ENCODE measurements at regions not wholly inside any gene's neighbourhood (a gene's known extent, or its start where the extent isn't known, plus 50 kb on each side); places are given as distances from the start of the nearest gene placed in this dataset.
A peak's percentile ranks its signal among the peaks of the same experiment; 100 is the strongest.

DNA sequence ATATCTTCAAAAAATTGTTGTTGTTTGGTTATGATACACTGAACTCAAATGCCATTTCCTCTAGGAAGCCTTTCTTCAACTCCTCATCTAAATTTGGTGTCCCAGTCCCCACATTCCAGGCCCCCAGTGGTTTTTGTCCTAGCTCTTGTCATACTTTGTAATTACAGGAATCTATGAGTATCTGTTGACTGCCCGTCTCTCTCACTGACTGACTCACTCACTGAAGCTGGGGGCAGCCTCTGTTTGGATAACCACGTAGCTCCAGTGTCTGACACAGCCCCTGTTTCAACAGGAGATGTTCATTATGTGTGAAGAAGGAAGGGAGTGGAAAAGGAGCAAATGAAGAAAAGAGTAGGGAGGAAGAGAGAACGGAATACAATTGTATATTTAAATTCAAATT lies 284.1 kb upstream of the TENM3 start:
- Histone ChIP-seq H2BK5ac (ENCODE audit: low read depth, low read length, poor library complexity) (no peak overlapping the region), H3K23ac (ENCODE audit: low read length) (no peak overlapping the region), H3K79me1 (ENCODE audit: low read length) (no peaks in the 10 kb centered on the region), H3K36me3 (ENCODE audit: control insufficient read depth in 1 of 2, insufficient read depth in 2 of 2, low read length in 2 of 2) (no peaks in the 10 kb centered on the region), H3K9me3 (ENCODE audit: insufficient read depth, low read depth, low read length) (no peaks in the 10 kb centered on the region), H3K9ac (ENCODE audit: low read length) (no peak overlapping the region), H3K27ac (ENCODE audit: low read depth, low read length) (no peak overlapping the region), H3K4ac (ENCODE audit: low read depth, low read length) (no peak overlapping the region), H2AFZ (ENCODE audit: insufficient read depth, low read length, poor library complexity) (no peak overlapping the region), H2BK12ac (ENCODE audit: low read length) (no peak overlapping the region), H3K4me2 (ENCODE audit: low read length) (no peak overlapping the region), H3K18ac (ENCODE audit: low read length) (no peak overlapping the region), H3K27me3 (ENCODE audit: insufficient read depth, low read length) (no peaks in the 10 kb centered on the region), H4K91ac (ENCODE audit: low read depth, low read length) (no peak overlapping the region), H2AK5ac (ENCODE audit: low read length) (no peak overlapping the region), H4K12ac (ENCODE audit: low read depth, low read length) (no peak overlapping the region), H3K4me1 (ENCODE audit: control insufficient read depth in 1 of 2, insufficient read depth in 2 of 2, low read length in 2 of 2) (no peaks in the 10 kb centered on the region), H4K8ac (ENCODE audit: low read depth, low read length) (no peak overlapping the region), H3K79me2 (ENCODE audit: control insufficient read depth, insufficient read depth, low read length, poor library complexity) (no peaks in the 10 kb centered on the region), H3K14ac (ENCODE audit: low read length) (no peak overlapping the region), H2BK120ac (ENCODE audit: insufficient read depth, low read length, poor library complexity) (no peak overlapping the region), H3K4me3 (ENCODE audit: low read depth, low read length) (no peak overlapping the region)
- peak; percentile 16 to 40 for DNase-seq
- no CpG with 5 or more reads among the region's 3 CpGs for WGBS (ENCODE audit: extremely low coverage, insufficient coverage, insufficient read length)

DNA sequence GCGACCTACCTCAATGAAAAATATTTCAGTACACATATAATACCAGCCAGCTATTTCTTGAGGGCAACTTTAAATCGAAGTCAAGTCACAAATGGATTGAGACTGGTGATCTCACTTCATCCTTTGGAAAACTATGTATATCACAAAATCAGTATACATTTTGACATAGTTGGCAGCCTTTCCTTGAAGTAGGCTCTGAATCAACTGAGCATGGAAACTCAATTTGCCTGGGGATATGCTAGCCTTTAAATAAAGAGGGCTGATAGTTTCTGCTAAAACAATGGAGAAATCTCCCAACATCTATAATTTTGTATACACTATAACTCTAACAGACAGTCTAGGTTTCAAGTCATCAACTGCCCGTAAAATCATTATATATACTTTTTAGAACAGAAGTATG lies 282.8 kb upstream of the TENM3 start:
- no peaks in the 10 kb centered on the region for H3K79me1 ChIP-seq (ENCODE audit: low read length)
- no peak overlapping the region for H3K4me2 ChIP-seq (ENCODE audit: low read length)
- H2BK120ac ChIP-seq (ENCODE audit: insufficient read depth, low read length, poor library complexity), result no peak overlapping the region
- no peak overlapping the region for H2BK5ac ChIP-seq (ENCODE audit: low read depth, low read length, poor library complexity)
- H2AK5ac ChIP-seq (ENCODE audit: low read length), result no peak overlapping the region
- no peak overlapping the region for H2BK12ac ChIP-seq (ENCODE audit: low read length)
- no CpG with 5 or more reads among the region's 3 CpGs for WGBS (ENCODE audit: extremely low coverage, insufficient coverage, insufficient read length)
- no peak overlapping the region for H3K14ac ChIP-seq (ENCODE audit: low read length)
- no peak overlapping the region for H3K23ac ChIP-seq (ENCODE audit: low read length)
- no peak overlapping the region for H3K27ac ChIP-seq (ENCODE audit: low read depth, low read length)
- H4K8ac ChIP-seq (ENCODE audit: low read depth, low read length), result no peak overlapping the region
- no peaks in the 10 kb centered on the region for H3K27me3 ChIP-seq (ENCODE audit: insufficient read depth, low read length)
- H4K91ac ChIP-seq (ENCODE audit: low read depth, low read length), result no peak overlapping the region
- no peak overlapping the region for H4K12ac ChIP-seq (ENCODE audit: low read depth, low read length)
- no peak overlapping the region for H2AFZ ChIP-seq (ENCODE audit: insufficient read depth, low read length, poor library complexity)
- DNase-seq, result no peak
- H3K79me2 ChIP-seq (ENCODE audit: control insufficient read depth, insufficient read depth, low read length, poor library complexity), result no peaks in the 10 kb centered on the region
- H3K4me1 ChIP-seq (ENCODE audit: control insufficient read depth in 1 of 2, insufficient read depth in 2 of 2, low read length in 2 of 2), result no peaks in the 10 kb centered on the region
- H3K4ac ChIP-seq (ENCODE audit: low read depth, low read length), result no peak overlapping the region
- no peak overlapping the region for H3K9ac ChIP-seq (ENCODE audit: low read length)
- H3K9me3 ChIP-seq (ENCODE audit: insufficient read depth, low read depth, low read length), result no peaks in the 10 kb centered on the region
- H3K4me3 ChIP-seq (ENCODE audit: low read depth, low read length), result no peak overlapping the region
- H3K36me3 ChIP-seq (ENCODE audit: control insufficient read depth in 1 of 2, insufficient read depth in 2 of 2, low read length in 2 of 2), result no peaks in the 10 kb centered on the region
- H3K18ac ChIP-seq (ENCODE audit: low read length), result no peak overlapping the region

DNA sequence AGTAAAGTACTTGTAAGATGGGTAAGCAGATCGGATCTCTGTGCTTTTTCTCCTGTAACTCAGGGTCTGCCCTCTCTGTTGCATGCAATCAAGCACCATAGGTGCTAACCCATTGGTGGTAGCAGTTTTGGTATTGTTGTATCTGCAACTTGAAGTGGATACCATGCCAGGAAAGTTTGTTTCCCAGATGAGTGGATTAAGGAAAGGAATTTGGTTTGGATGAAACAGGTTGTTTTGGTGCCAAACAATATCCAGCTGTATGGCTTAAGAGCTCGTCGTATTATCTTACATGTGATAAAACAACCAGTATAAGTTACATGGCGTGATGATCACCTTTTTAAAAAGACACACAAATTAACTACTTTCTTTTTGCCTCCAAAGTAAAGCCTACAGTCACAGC lies 280.9 kb upstream of the TENM3 start:
- no peak overlapping the region for H3K4ac ChIP-seq (ENCODE audit: low read depth, low read length)
- H3K27ac ChIP-seq (ENCODE audit: low read depth, low read length), result no peak overlapping the region
- no peak overlapping the region for H4K12ac ChIP-seq (ENCODE audit: low read depth, low read length)
- no peak overlapping the region for H3K14ac ChIP-seq (ENCODE audit: low read length)
- no peak overlapping the region for H3K9ac ChIP-seq (ENCODE audit: low read length)
- no peaks in the 10 kb centered on the region for H3K27me3 ChIP-seq (ENCODE audit: insufficient read depth, low read length)
- WGBS (ENCODE audit: extremely low coverage, insufficient coverage, insufficient read length), result no CpG with 5 or more reads among the region's 4 CpGs
- H2BK120ac ChIP-seq (ENCODE audit: insufficient read depth, low read length, poor library complexity), result no peak overlapping the region
- H3K23ac ChIP-seq (ENCODE audit: low read length), result no peak overlapping the region
- no peak overlapping the region for H2BK12ac ChIP-seq (ENCODE audit: low read length)
- H3K79me1 ChIP-seq (ENCODE audit: low read length), result no peaks in the 10 kb centered on the region
- no peaks in the 10 kb centered on the region for H3K36me3 ChIP-seq (ENCODE audit: control insufficient read depth in 1 of 2, insufficient read depth in 2 of 2, low read length in 2 of 2)
- no peaks in the 10 kb centered on the region for H3K79me2 ChIP-seq (ENCODE audit: control insufficient read depth, insufficient read depth, low read length, poor library complexity)
- H3K9me3 ChIP-seq (ENCODE audit: insufficient read depth, low read depth, low read length), result no peaks in the 10 kb centered on the region
- DNase-seq, result no peak
- no peak overlapping the region for H2BK5ac ChIP-seq (ENCODE audit: low read depth, low read length, poor library complexity)
- no peak overlapping the region for H3K4me2 ChIP-seq (ENCODE audit: low read length)
- no peak overlapping the region for H3K4me3 ChIP-seq (ENCODE audit: low read depth, low read length)
- no peak overlapping the region for H4K8ac ChIP-seq (ENCODE audit: low read depth, low read length)
- H2AK5ac ChIP-seq (ENCODE audit: low read length), result no peak overlapping the region
- no peak overlapping the region for H2AFZ ChIP-seq (ENCODE audit: insufficient read depth, low read length, poor library complexity)
- H4K91ac ChIP-seq (ENCODE audit: low read depth, low read length), result no peak overlapping the region
- no peaks in the 10 kb centered on the region for H3K4me1 ChIP-seq (ENCODE audit: control insufficient read depth in 1 of 2, insufficient read depth in 2 of 2, low read length in 2 of 2)
- no peak overlapping the region for H3K18ac ChIP-seq (ENCODE audit: low read length)

DNA sequence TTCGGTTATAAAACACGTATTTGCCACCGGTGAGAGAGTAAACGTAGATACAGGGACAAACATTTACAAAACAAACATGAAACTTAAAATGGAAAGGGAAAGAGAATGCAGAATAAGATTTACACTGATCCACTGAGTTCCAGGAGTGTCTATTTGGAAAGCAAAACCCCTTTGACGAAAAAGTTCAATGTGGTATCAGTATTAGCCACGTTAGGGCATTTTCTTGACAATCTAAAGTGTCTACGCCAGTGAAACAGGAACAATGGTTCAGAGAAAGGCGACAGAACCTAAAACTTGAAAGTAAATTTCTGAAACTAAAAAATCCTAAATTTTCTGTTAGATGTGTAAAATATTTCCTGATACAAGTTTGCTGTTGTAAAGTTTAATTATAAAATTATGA lies 278.5 kb upstream of the TENM3 start:
- Histone ChIP-seq H4K91ac (ENCODE audit: low read depth, low read length) (no peak overlapping the region), H3K36me3 (ENCODE audit: control insufficient read depth in 1 of 2, insufficient read depth in 2 of 2, low read length in 2 of 2) (no peaks in the 10 kb centered on the region), H4K8ac (ENCODE audit: low read depth, low read length) (no peak overlapping the region), H2BK5ac (ENCODE audit: low read depth, low read length, poor library complexity) (no peak overlapping the region), H3K9me3 (ENCODE audit: insufficient read depth, low read depth, low read length) (no peaks in the 10 kb centered on the region), H3K27me3 (ENCODE audit: insufficient read depth, low read length) (no peaks in the 10 kb centered on the region), H2AFZ (ENCODE audit: insufficient read depth, low read length, poor library complexity) (no peak overlapping the region), H3K4me3 (ENCODE audit: low read depth, low read length) (no peak overlapping the region), H3K79me2 (ENCODE audit: control insufficient read depth, insufficient read depth, low read length, poor library complexity) (no peaks in the 10 kb centered on the region), H3K27ac (ENCODE audit: low read depth, low read length) (no peak overlapping the region), H3K4ac (ENCODE audit: low read depth, low read length) (no peak overlapping the region), H3K9ac (ENCODE audit: low read length) (no peak overlapping the region), H3K14ac (ENCODE audit: low read length) (no peak overlapping the region), H2BK12ac (ENCODE audit: low read length) (no peak overlapping the region), H3K18ac (ENCODE audit: low read length) (no peak overlapping the region), H3K23ac (ENCODE audit: low read length) (no peak overlapping the region), H3K4me1 (ENCODE audit: control insufficient read depth in 1 of 2, insufficient read depth in 2 of 2, low read length in 2 of 2) (no peaks in the 10 kb centered on the region), H3K4me2 (ENCODE audit: low read length) (no peak overlapping the region), H4K12ac (ENCODE audit: low read depth, low read length) (no peak overlapping the region), H3K79me1 (ENCODE audit: low read length) (no peaks in the 10 kb centered on the region), H2AK5ac (ENCODE audit: low read length) (no peak overlapping the region), H2BK120ac (ENCODE audit: insufficient read depth, low read length, poor library complexity) (no peak overlapping the region)
- DNase-seq, result no peak
- WGBS (ENCODE audit: extremely low coverage, insufficient coverage, insufficient read length), result no CpG with 5 or more reads among the region's 8 CpGs
